Transverse colon (tissue), 4 donors: ENCODE measurements at regions not wholly inside any gene's neighbourhood (a gene's known extent, or its start where the extent isn't known, plus 50 kb on each side); places are given as distances from the start of the nearest gene placed in this dataset.
A peak's percentile ranks its signal among the peaks of the same experiment; 100 is the strongest.

Source experiments
- DNase-seq: peaks from one replicate; pipeline ENCODE4 v3.0.0-alpha.2; 2019
- H3K27ac ChIP-seq, 4 donors: fragments of 200-600 bp; sonication (generic); 2 replicates each; pipeline ENCODE4 v1.5.1; 2016 to 2018; ENCODE audit warnings: inconsistent platforms in 4 of 4
- H3K27me3 ChIP-seq: fragments of 200-600 bp; sonication (generic); 2 replicates; pipeline ENCODE4 v1.5.1; 2017; ENCODE audit warnings: inconsistent platforms
- H3K36me3 ChIP-seq, 4 donors: fragments of 200-600 bp; sonication (generic); 2 replicates each; pipeline ENCODE4 v1.5.1; 2017 to 2019; ENCODE audit warnings: inconsistent platforms in 4 of 4
- H3K4me1 ChIP-seq, 4 donors: fragments of 200-600 bp; sonication (generic); 2 replicates each; pipeline ENCODE4 v1.5.1; 2017 to 2020; ENCODE audit warnings: inconsistent platforms in 4 of 4
- H3K4me3 ChIP-seq, 4 donors: fragments of 200-600 bp; sonication (generic); 1 replicate in 1 of 4; 2 replicates in 3 of 4; pipeline versions ENCODE4 v1.5.1 to v1.6.1; 2017 to 2019; ENCODE audit warnings: inconsistent platforms in 4 of 4
- H3K9me3 ChIP-seq, 2 donors: fragments of 200-600 bp; sonication (generic); 2 replicates each; pipeline ENCODE4 v1.5.1; 2017 to 2019; ENCODE audit warnings: inconsistent platforms in 2 of 2
- EP300 ChIP-seq: sonication (generic); formaldehyde crosslinking; IDR thresholded peaks from one replicate; pipeline ENCODE4 v1.6.1; 2017; ENCODE audit warnings: antibody characterized with exemption, low read depth
- POLR2A ChIP-seq: fragments of 450-650 bp; IDR thresholded peaks from one replicate; pipeline ENCODE4 v1.6.1; 2016; ENCODE audit warnings: antibody characterized with exemption, mild to moderate bottlenecking, moderate library complexity
- POLR2AphosphoS5 ChIP-seq, 3 donors: sonication (generic); formaldehyde crosslinking; IDR thresholded peaks; one replicate each; pipeline ENCODE4 v1.6.1; 2016; ENCODE audit warnings: antibody characterized with exemption in 3 of 3
- WGBS, 2 donors: methylation state at CpG; one replicate each; pipeline ENCODE4 v1.1.5; 2018; ENCODE audit warnings: low coverage in 1 of 2; 5-methylcytosine and 5-hydroxymethylcytosine counted together
- in situ Hi-C, 4 donors: fragments of 200-750 bp; cut with MboI; loops; one replicate each; pipeline versions ENCODE4 v1.15.0 to v1.15.1; 2017; ENCODE audit warnings: low sequenced_read_pairs in 3 of 4, low pct_ligation_motif_present in 1 of 4, low pct_unique_long_range_greater_than_20kb in 1 of 4
- intact Hi-C: fragments of 100-400 bp; cut with DNase I; formaldehyde crosslinking; loops from one replicate; pipeline ENCODE4 v1.15.1; 2023; ENCODE audit warnings: low total_unique reads
- TF ChIP-seq, protein P1 (sequence below), 5 experiments: fragments of 200-600 bp in 3 of 5; fragments of 450-650 bp in 2 of 5; sonication (generic) in 3 of 5; IDR thresholded peaks; 1 replicate in 2 of 5; 2 replicates in 3 of 5; pipeline ENCODE4 v1.5.1; 2016 to 2017; ENCODE audit warnings: antibody characterized with exemption in 5 of 5, inconsistent platforms in 3 of 5, mild to moderate bottlenecking in 2 of 5, moderate library complexity in 1 of 5

DNA sequence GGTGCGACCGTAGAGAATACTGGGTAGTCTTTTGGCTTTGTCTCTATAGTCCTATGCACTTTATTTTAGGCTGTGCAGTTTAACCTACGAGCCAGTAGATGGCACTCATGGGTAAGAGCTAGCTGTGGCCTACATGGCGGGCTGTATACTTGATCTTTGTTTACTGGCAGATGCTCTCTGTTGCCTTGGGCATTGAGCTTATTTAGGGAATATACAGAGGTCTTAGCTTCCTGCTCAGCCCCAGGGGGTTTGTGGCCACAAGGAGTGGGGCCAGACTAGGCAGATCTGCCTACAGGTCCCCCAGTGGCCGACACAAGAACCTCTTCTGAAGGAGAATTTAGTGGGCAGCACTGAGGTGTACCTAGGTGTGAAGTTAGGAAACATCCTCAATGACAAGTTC is 227.6 kb upstream of the HDX start:
- H3K27ac ChIP-seq, result no peak overlapping the region
- in situ Hi-C loops, result loop anchor here in 2 of 4 donors (25.0 kb wide), 1 partner anchor 182 kb away; no protein-coding TSS in a partner anchor
- no peaks in the 10 kb centered on the region for H3K4me1 ChIP-seq
- DNase-seq, result no peak
- TF ChIP-seq, protein P1, sequence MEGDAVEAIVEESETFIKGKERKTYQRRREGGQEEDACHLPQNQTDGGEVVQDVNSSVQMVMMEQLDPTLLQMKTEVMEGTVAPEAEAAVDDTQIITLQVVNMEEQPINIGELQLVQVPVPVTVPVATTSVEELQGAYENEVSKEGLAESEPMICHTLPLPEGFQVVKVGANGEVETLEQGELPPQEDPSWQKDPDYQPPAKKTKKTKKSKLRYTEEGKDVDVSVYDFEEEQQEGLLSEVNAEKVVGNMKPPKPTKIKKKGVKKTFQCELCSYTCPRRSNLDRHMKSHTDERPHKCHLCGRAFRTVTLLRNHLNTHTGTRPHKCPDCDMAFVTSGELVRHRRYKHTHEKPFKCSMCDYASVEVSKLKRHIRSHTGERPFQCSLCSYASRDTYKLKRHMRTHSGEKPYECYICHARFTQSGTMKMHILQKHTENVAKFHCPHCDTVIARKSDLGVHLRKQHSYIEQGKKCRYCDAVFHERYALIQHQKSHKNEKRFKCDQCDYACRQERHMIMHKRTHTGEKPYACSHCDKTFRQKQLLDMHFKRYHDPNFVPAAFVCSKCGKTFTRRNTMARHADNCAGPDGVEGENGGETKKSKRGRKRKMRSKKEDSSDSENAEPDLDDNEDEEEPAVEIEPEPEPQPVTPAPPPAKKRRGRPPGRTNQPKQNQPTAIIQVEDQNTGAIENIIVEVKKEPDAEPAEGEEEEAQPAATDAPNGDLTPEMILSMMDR (IDR thresholded peaks at IDR 0.05), result peak; percentile 58 to 78 (median 64)
- TF ChIP-seq POLR2A, result no peak
- no peak overlapping the region for H3K4me3 ChIP-seq
- no peaks in the 10 kb centered on the region for H3K27me3 ChIP-seq
- no peaks in the 10 kb centered on the region for H3K36me3 ChIP-seq
- H3K9me3 ChIP-seq, result no peaks in the 10 kb centered on the region
- WGBS, 2 donors, result 0 to 15% methylated on average over 2 to 5 of the region's 5 CpGs
- intact Hi-C loops, result no loop called here

DNA sequence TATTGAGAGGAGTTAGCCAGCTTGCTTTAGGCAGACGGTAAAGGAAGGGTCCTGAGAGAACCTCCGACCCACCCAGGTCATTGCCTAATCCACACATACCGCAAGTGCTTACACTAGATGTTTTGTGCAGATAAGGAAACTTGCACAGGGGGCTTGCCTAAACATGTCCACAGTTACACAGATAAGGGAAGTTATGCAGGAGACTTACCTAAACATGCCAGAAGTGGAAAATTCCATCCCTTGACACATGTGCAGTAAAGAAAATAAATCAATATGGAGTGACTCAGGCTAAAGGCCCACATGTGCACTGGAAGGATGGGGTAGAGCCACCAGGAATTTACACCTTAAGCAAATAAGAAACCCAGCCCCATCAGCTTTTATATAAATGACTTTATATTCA is 232.8 kb upstream of the HDX start:
- TF ChIP-seq EP300 (no peak), POLR2AphosphoS5 (IDR thresholded peaks at IDR 0.05) (no peak), POLR2A (no peak)
- TF ChIP-seq, protein P1 (IDR thresholded peaks at IDR 0.05), result no peak
- H3K27ac ChIP-seq, result no peak overlapping the region
- no peak overlapping the region for H3K4me3 ChIP-seq
- no peaks in the 10 kb centered on the region for H3K36me3 ChIP-seq
- no peaks in the 10 kb centered on the region for H3K9me3 ChIP-seq
- H3K4me1 ChIP-seq, result no peaks in the 10 kb centered on the region
- no peak for DNase-seq
- intact Hi-C loops, result no loop called here
- in situ Hi-C loops, result loop anchor here in 2 of 4 donors (25.0 kb wide), 1 partner anchor 177 kb away; no protein-coding TSS in a partner anchor
- no peaks in the 10 kb centered on the region for H3K27me3 ChIP-seq
- WGBS, 2 donors, result 89% methylated on average over 3 of the region's 3 CpGs; no CpG with 5 or more reads in 1 of the 2 donors

DNA sequence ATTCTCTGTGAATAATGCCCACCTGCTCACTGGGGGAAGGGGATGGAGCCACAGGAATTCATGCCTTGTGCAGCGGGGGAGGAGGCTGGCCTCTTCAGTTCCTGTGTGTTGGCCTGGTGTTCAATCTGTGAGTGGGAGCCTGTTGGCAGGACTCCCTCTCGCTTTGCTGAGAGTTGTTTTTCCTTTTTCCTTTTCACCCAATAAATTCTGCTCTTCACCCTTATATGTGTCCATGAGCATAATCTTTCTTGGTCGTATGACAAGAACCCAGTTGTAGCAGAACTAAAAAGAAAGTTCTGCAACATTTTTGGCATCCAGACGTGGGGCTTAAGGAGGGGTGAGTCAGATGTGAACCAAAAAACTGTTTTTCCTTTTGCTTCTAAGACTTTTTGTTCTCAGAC is 235.2 kb upstream of the HDX start:
- in situ Hi-C loops, result loop anchor here in 2 of 4 donors (25.0 kb wide), 1 partner anchor 175 kb away; no protein-coding TSS in a partner anchor
- Histone ChIP-seq H3K27me3 (no peaks in the 10 kb centered on the region), H3K27ac (no peak overlapping the region), H3K9me3 (no peaks in the 10 kb centered on the region), H3K4me1 (no peaks in the 10 kb centered on the region), H3K36me3 (no peaks in the 10 kb centered on the region), H3K4me3 (no peak overlapping the region)
- 43% methylated on average over 4 of the region's 4 CpGs; no CpG with 5 or more reads in 1 of the 2 donors for WGBS, 2 donors
- no peak for TF ChIP-seq EP300
- TF ChIP-seq POLR2AphosphoS5 (IDR thresholded peaks at IDR 0.05), result no peak
- TF ChIP-seq, protein P1 (IDR thresholded peaks at IDR 0.05), result no peak
- TF ChIP-seq POLR2A, result no peak
- intact Hi-C loops, result no loop called here
- no peak for DNase-seq

DNA sequence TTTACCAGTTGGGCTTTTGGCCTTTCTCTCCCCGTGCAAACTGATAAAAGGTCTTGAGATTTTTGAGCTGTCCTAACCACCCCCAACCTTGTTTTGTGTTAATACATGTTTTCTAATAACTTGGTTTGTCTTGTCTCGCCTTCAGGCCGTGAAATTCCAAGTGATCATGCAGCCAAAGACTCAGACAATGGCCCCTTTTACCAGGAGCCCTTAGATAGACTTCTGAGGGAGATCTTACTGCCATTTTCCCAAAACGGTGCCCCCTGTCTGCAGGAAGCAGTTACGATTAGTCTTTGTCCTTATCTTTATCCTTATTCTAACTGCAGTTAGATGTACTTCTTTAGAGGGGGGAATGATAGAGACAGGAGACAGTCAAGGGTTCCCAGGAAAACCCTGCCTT is 245.3 kb upstream of the HDX start:
- H3K36me3 ChIP-seq, result no peaks in the 10 kb centered on the region
- in situ Hi-C loops (loop anchor here in 2 of 4 donors (25.0 kb wide), 1 partner anchor 165 kb away; no protein-coding TSS in a partner anchor), intact Hi-C loops (no loop called here)
- no peak for TF ChIP-seq POLR2AphosphoS5 (IDR thresholded peaks at IDR 0.05)
- TF ChIP-seq POLR2A, result no peak
- no peak for TF ChIP-seq EP300
- TF ChIP-seq, protein P1 (IDR thresholded peaks at IDR 0.05), result no peak
- no peak overlapping the region for H3K4me3 ChIP-seq
- DNase-seq, result no peak
- H3K4me1 ChIP-seq, result no peaks in the 10 kb centered on the region
- WGBS, 2 donors, result 65% methylated on average over 5 of the region's 5 CpGs; no CpG with 5 or more reads in 1 of the 2 donors
- no peaks in the 10 kb centered on the region for H3K27me3 ChIP-seq
- no peak overlapping the region for H3K27ac ChIP-seq
- H3K9me3 ChIP-seq, result no peaks in the 10 kb centered on the region
